Activated CD8-positive, alpha-beta T cell treated with anti-CD3 and anti-CD28 coated beads for 36 hours (primary cell): ENCODE measurements at regions not wholly inside any gene's neighbourhood (a gene's known extent, or its start where the extent isn't known, plus 50 kb on each side); places are given as distances from the start of the nearest gene placed in this dataset.

Experiments
- ATAC-seq: fragments of 200-7000 bp; cut with Tn5 transposase; one replicate; pipeline ENCODE4 v1.10.0; 2021; ENCODE audit warnings: mild to moderate bottlenecking, moderate library complexity
- CTCF ChIA-PET: fragments of 350-600 bp; sonication (Branson Sonifier 250); formaldehyde crosslinking; loops from one replicate; lab custom pipeline; 2021; ENCODE audit warnings: antibody characterized with exemption; lab: Charles Lee
- POLR2A ChIA-PET: fragments of 350-600 bp; sonication (Branson Sonifier 250); formaldehyde crosslinking; loops from one replicate; lab custom pipeline; 2021; ENCODE audit warnings: antibody characterized with exemption; lab: Charles Lee
- DNase-seq: peaks from one replicate; pipeline ENCODE4 v3.0.0-alpha.2; 2020
- H3K27ac Mint-ChIP-seq: one replicate; pipeline ENCODE4 v1.8.0; 2021; ENCODE audit warnings: mild to moderate bottlenecking, mixed read lengths
- H3K27me3 Mint-ChIP-seq: one replicate; pipeline ENCODE4 v1.8.0; 2021; ENCODE audit warnings: mixed read lengths
- H3K36me3 Mint-ChIP-seq: one replicate; pipeline ENCODE4 v1.8.0; 2021; ENCODE audit warnings: low read depth, mixed read lengths
- H3K4me1 Mint-ChIP-seq: one replicate; pipeline ENCODE4 v1.8.0; 2021; ENCODE audit warnings: low read depth, mixed read lengths
- H3K4me3 Mint-ChIP-seq: one replicate; pipeline ENCODE4 v1.8.0; 2021; ENCODE audit warnings: mild to moderate bottlenecking, moderate library complexity, mixed read lengths
- H3K9me3 Mint-ChIP-seq: one replicate; pipeline ENCODE4 v1.8.0; 2021; ENCODE audit warnings: mixed read lengths
- intact Hi-C: fragments of 100-400 bp; cut with micrococcal nuclease; formaldehyde crosslinking; loops from one replicate; pipeline ENCODE4 v1.10.0; 2022
- TF ChIP-seq, protein P1 (sequence below): fragments of 200-600 bp; IDR thresholded peaks from one replicate; pipeline ENCODE4 v1.8.0; 2022; ENCODE audit warnings: antibody characterized with exemption, mild to moderate bottlenecking

DNA sequence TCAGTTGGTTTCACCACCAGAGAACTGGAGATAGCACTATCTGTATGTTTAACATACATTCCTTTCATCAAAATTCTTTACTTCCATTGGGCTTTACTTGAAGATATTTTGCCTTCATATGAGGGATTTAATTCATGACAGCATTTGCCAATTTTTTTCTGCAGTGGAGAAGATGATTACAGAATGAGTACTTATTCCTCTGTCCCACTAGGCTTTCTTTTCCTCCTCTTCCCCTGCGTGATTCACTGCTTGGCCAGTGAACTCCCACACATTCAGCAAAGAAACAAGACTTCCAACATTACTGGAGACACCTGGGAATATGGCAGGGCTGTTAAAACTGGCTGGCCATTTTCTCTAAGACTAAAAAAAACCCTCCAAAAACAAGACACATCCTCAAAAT lies 425.8 kb upstream of the KCNH7 start:
- TF ChIP-seq, protein P1, sequence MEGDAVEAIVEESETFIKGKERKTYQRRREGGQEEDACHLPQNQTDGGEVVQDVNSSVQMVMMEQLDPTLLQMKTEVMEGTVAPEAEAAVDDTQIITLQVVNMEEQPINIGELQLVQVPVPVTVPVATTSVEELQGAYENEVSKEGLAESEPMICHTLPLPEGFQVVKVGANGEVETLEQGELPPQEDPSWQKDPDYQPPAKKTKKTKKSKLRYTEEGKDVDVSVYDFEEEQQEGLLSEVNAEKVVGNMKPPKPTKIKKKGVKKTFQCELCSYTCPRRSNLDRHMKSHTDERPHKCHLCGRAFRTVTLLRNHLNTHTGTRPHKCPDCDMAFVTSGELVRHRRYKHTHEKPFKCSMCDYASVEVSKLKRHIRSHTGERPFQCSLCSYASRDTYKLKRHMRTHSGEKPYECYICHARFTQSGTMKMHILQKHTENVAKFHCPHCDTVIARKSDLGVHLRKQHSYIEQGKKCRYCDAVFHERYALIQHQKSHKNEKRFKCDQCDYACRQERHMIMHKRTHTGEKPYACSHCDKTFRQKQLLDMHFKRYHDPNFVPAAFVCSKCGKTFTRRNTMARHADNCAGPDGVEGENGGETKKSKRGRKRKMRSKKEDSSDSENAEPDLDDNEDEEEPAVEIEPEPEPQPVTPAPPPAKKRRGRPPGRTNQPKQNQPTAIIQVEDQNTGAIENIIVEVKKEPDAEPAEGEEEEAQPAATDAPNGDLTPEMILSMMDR = no peak
- no peaks in the 10 kb centered on the region for H3K4me1 Mint-ChIP-seq
- no peak overlapping the region for H3K27ac Mint-ChIP-seq
- POLR2A ChIA-PET = no interaction called here
- no peak for ATAC-seq
- H3K27me3 Mint-ChIP-seq = no peaks in the 10 kb centered on the region
- H3K4me3 Mint-ChIP-seq = no peak overlapping the region
- no peak for DNase-seq
- CTCF ChIA-PET = no interaction called here
- no peaks in the 10 kb centered on the region for H3K36me3 Mint-ChIP-seq
- H3K9me3 Mint-ChIP-seq = peaks cover 1% of the 10 kb centered on the region
- intact Hi-C loops = no loop called here

DNA sequence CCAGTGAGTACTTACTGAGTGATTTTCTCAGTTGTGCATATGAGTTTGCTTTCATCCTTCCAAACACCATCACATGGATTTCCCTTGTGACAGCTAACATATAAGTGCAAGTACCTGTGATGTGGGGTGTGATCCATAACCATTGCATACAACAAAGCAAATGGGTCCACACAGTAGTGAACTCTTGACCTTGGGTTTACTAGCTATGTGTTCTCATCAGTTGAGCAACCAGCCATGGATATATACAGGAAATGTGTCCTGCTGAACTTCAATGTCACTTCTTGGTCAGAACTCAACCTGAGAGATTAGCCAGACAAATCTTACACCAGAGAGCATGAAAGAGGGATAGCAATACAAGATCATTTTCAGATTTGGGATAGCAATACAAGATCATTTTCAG lies 420.9 kb upstream of the KCNH7 start:
- Mint-ChIP-seq H3K4me1 (no peaks in the 10 kb centered on the region), H3K9me3 (peaks cover 1% of the 10 kb centered on the region), H3K36me3 (no peaks in the 10 kb centered on the region), H3K27ac (no peak overlapping the region), H3K27me3 (no peaks in the 10 kb centered on the region), H3K4me3 (no peak overlapping the region)
- intact Hi-C loops = no loop called here
- ChIA-PET POLR2A (no interaction called here), CTCF (no interaction called here)
- ATAC-seq = no peak
- TF ChIP-seq, protein P1 = no peak
- no peak for DNase-seq

- DNase-seq = no peak
- intact Hi-C loops = no loop called here
- TF ChIP-seq, protein P1 = no peak
- Mint-ChIP-seq H3K27ac (no peak overlapping the region), H3K27me3 (no peaks in the 10 kb centered on the region), H3K9me3 (peaks cover 2% of the 10 kb centered on the region), H3K4me3 (no peak overlapping the region), H3K36me3 (no peaks in the 10 kb centered on the region), H3K4me1 (no peaks in the 10 kb centered on the region)
- ChIA-PET POLR2A (no interaction called here), CTCF (no interaction called here)
- ATAC-seq = no peak
Observed at GRCh38 chr2:163255086-163255485, 416.5 kb upstream of the KCNH7 start.

GRCh38 chr2:163253621-163254285 lies 415.2 kb upstream of the KCNH7 start:
- POLR2A ChIA-PET = no interaction called here
- Mint-ChIP-seq H3K4me1 (no peaks in the 10 kb centered on the region), H3K9me3 (peaks cover 2% of the 10 kb centered on the region), H3K27me3 (no peaks in the 10 kb centered on the region), H3K36me3 (no peaks in the 10 kb centered on the region), H3K4me3 (no peak overlapping the region), H3K27ac (no peak overlapping the region)
- TF ChIP-seq, protein P1 = no peak
- no peak for ATAC-seq
- CTCF ChIA-PET = no interaction called here
- intact Hi-C loops = no loop called here
- no peak for DNase-seq

- ATAC-seq = no peak
- no peaks in the 10 kb centered on the region for H3K4me1 Mint-ChIP-seq
- no peak overlapping the region for H3K27ac Mint-ChIP-seq
- peaks cover 2% of the 10 kb centered on the region for H3K9me3 Mint-ChIP-seq
- H3K36me3 Mint-ChIP-seq = no peaks in the 10 kb centered on the region
- H3K4me3 Mint-ChIP-seq = no peak overlapping the region
- H3K27me3 Mint-ChIP-seq = no peaks in the 10 kb centered on the region
- ChIA-PET POLR2A (no interaction called here), CTCF (no interaction called here)
- intact Hi-C loops = no loop called here
- TF ChIP-seq, protein P1 = no peak
- DNase-seq = no peak
Observed at GRCh38 chr2:163252199-163252598, 413.6 kb upstream of the KCNH7 start.
